GM19035 (cell line): ENCODE measurements at regions not wholly inside any gene's neighbourhood (a gene's known extent, or its start where the extent isn't known, plus 50 kb on each side); places are given as distances from the start of the nearest gene placed in this dataset.

Experiments
- ATAC-seq: cut with Tn5 transposase; IDR thresholded peaks from one replicate; pipeline ENCODE4 v1.9.1; 2021; ENCODE audit not compliant: unreplicated experiment

DNA sequence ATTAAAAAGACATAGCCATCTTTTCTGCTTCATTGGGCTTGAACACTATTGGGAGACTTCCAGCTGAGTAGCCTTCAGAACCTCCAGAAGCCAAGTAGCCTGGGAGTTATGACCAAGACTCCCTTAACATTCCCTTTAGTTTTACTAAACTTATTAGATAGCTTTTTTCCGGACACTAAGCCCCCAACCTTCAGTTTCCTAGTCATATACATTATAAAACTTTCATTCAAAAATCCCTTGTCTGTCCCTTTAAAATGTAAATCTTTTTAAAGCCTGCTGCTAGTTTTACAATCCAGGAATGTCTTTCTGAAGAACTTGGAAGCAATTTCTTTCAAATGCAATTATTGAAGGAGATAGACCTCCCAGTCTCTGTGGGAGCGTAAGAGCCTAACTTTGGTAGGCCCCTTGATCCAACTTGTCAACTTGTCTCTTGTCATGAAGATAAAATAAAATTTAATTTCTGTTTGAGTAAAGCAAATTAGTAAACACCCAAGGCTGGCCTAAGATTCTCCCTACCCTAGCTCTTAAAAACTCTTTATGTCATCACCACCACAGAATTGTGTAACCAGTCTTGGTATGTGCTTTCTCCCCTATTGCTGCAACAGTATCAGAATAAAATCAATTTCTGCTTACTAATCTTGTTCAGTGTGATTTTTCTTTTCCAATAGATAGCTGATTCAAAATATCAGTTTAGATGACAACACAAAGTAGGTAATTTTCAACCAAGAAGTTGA lies 796.2 kb downstream of the PLA2G4A start:
- no peak for ATAC-seq

DNA sequence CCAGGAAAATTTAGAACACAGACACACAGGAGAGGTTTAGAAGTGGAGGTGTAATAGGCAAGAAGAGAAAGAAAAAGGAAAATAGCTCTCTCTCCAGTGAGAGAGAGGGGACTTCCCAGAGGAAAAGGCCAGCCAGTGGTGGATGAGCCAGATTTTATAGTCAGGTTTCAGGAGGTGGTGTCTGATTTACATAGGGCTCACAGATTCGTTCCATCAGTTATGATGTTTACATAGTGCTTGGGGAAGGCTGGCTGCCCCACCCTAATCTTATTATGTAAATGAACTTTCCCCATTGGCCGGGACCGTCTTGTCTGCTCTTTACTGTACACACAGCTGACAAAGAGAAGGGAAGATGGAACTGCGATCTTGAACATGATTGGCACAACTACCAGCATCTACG lies 797.3 kb downstream of the PLA2G4A start:
- no peak for ATAC-seq

DNA sequence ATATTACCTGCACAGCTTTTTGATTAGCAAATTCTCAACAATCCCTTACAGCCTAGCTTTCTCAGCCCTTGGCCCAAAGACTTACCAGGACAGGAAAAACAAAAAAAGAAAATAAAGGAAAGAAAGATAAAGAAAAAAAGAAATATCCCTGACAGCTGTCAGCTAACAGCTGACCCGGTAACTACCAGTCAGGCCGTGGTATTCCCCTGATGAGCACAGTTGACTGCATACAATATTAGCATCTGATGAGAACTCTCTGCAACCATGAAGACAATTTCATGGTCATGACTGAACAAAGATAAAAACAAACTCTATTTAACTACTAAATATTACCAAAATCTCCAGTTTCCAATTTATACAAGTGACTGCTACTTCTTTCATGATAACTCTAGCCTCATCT lies 798.8 kb downstream of the PLA2G4A start:
- no peak for ATAC-seq

DNA sequence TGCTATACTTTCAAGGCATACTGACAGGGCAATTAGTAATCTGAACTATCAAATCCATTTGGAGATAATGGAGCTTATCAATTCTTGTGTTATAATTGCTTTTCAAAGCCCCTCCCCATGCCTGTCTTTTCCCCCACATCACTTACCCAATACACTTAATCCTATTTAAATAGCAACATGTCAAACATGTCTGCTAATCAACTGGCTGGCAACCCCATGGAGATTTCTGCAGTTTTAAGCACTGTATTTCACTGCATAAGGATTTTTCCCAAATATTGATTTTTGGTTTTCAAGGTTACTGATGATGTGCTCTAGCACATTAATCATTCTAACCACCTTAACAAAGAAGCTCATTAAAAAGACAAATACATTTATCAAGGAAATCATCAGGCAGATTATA lies 800.3 kb downstream of the PLA2G4A start:
- ATAC-seq, result no peak

DNA sequence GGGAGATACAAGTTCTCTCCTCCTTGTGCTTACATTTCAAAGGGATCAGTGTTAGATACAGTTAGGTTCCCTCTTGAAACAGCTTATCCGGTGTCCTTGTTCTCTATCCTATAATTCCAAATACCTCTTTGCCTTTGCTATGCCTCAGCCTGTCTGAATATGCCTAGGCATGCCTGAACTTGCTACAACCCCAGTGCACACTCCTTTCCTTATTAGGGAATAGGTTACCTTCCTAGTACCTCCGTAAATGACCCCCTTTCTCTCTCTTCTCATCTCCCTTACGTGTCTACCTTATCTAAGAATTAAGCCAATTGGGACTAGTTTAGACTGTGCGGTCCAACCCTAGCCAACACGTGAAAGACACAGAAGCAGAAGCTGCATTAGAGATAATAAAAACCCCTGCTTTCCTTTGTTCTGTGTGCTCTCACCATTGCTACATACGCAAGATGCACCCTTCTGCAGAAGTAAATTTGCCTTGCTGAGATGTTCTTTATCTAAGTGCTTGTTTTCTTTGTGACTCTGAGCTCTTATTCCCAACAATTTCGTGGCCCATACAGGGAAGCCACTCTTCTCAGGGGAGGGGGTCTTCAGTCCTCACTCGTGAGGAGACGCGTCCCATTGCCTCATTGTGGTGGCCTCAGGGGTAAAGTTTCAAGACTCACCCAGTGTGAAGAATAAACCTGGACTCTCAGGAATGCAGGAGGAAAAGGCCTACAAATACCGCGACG lies 802.1 kb downstream of the PLA2G4A start:
- no peak for ATAC-seq

DNA sequence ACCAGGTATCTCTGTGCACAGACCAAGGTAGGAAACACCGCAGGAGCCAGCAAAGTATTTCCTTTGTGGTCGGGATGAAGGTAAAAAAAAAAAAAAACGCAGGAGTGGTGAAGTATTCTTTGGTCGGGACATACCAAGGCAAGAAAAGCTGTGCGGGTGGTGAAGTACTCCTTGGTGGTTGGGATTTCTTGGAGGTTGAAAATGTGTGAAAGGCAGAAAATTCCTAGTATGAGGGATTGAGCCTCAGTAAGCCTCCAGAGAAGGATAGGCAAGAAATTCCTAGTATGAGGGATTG lies 802.6 kb downstream of the PLA2G4A start:
- ATAC-seq, result no peak

DNA sequence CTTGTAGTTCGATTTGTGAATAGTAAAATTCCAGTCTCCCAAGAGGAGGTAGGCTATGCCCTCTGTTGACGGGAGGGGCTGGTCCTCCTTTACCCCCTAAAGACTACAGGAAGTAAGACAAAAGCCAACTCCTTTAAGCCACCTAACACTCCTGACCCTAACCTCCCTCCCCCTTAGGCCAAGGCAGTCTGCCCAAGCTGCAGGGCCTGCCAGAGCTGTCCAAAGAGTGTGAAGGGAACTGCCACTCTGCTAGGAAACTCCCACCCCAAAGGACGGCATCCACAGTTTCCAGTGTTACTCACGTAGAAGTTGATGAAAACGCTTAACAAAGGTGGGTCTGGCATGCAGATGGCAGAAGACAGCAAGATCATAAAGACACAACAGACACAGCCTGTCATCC lies 803.2 kb downstream of the PLA2G4A start:
- no peak for ATAC-seq

DNA sequence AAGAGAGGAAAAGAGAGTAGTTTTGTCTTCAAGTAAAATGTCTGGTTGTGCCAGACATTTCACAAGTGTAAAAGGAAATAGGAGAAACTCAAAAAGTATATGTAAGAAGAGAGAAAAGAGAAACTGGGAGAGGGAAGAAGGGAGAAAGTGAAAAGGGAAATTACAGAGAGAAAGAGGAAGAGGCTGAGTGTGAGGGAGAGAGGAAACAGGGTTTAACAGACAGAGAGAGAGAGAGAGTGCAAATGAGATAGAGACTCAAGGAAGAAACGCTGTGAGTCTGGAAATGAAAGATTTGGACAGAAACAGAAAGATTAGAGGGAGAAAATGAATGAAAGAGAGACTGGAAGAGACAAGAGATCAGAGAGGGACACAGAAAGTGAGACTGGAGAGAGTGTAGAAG lies 806.2 kb downstream of the PLA2G4A start:
- ATAC-seq, result no peak

DNA sequence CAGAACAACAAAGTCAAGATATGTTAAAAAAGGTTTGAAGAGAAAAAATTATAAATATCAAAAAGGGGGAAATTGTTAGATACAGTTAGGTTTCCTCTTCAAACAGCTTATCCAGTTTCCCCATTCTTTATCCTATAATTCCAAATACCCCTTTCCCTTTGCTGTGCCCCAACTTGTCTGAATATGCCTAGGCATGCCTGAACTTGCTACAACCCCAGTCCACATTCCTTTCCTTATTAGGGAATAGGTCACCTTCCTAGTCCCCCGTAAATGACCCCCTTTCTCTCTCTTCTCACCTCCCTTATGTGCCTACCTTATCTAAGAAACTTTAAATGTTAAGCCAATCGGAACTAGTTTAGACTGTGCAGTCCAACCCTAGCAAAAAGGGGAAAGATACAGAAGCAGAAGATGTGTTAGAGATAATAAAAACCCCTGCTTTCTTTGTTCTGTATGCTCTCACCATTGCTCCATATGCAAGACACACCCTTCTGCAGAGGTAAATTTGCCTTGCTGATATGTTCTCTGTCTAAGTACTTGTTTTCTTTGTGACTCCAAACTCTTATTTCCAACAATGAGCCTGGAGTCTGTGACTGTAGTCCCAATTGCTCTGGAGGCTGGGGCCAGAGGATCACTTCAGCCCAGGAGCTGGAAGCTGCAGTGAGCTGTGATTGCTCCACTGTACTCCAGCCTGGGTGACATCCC lies 810.1 kb downstream of the PLA2G4A start:
- no peak for ATAC-seq

DNA sequence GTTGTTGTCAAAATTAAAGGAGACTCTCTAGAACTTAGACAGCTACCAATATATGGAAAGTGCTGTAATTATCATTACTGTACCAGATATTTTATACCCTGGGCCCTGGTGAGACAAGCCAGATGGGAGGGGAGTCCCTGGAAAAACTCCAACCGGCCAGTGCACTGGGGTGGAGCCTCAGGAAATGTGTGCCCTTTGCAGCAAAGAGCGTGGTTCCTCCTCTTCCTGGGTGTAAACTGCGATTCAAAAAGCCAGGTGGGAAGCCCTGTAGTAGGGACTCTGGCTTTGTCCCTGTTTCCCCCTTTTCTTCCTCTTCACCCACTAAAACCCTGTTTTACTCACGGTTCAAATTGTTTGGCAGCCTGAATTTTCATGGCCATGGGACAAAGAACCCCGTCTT lies 812.3 kb downstream of the PLA2G4A start:
- no peak for ATAC-seq

DNA sequence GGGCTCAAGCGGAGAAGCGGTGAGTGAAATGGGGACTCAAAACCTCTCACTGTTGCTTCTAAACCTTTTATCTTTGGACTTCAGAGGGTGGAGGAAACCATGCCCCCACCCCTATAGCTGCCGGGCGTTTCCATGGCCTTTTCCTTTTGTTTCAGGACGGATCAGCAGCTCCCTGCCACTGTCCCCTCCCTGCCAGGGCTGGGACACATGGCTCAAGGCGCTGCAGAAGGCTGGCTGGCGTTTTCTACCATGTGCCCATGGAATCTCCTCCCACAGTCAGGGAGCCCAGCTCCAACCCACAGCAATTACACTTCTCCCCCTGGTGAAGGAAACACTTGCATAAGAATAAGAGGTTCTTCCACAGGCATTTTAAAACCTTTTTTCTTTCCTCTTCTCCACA lies 812.7 kb downstream of the PLA2G4A start:
- no peak for ATAC-seq

DNA sequence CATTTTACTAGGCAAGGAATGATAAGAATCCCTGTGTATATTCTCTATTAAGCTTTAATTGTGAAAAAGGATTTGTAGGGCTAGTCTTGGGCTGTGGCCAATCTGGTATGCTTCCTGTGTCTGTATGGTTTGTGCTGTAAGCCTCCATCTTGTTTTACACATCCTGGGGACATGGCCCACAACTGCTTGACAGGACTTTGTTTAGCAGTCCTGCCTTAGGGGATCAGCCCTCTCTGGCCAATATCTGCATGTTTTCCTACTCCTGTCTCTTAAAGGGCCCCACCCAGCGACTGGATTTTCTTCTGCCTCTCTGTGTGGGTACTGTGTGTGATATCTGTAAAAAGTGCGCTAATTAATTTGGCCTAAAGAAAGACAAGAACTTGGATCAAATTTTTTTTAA lies 813.2 kb downstream of the PLA2G4A start:
- ATAC-seq, result no peak

DNA sequence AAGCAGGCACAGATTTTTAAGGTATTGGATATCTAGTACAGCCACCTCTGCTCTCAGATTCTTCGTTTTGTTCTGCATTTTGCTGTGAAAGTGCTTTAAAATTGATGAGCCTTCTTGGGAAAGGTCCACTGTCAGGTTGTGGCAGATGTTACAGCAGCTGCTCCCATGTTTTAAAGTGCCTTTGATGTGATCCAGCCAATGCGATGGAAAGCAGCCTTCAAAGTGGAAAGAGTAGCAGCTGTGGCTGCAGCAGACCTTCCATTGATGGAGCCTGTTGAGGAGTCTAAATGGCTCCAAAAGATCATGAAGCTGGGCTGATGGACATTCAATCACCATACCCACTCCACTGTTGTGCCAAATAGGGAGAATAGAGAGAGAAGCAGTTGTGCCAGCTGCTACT lies 816.9 kb downstream of the PLA2G4A start:
- no peak for ATAC-seq

DNA sequence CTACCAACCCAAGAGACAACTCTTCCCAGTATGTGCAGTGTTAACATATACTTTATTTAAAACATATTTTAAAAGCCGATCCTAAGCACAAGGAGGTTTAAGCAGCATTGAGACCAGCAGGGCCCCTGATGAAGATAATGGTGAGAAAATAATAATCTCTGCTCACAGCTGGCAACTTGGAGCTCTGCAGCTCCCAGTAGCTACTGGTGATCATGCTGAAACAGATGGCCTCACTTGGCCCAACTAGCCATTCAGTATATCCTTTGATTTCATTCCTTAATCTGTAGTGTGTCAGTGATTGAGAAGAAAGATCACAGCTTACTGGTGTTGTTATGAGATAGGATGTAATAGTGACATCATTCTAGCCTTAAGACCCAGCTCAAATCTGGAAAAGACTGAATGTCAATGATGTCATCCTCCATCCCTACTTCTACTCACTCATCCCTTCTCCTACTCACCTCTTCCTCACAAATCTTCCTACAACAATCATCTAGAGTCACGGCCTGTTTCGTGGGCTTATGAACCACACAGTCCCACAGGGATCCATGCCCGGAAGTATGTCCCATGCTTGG lies 817.9 kb downstream of the PLA2G4A start:
- ATAC-seq, result no peak

DNA sequence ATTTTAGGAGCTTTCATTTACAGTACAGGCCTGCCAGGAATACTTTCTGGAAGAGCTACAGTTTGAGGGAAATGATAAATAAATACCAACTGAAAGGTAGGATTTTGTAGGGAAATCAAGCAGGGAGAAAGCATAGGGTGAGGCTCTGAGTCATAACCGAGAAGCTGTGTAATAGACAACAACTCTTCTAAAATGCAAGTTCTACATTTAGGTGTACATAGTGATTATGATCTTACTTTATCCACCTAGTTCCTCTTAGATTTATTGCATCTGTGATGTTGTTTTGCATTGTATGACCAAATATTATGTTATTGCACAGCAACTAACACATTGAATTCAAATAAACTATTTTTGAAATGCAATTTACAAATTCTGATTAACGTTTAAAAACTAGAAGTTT lies 819.3 kb downstream of the PLA2G4A start:
- no peak for ATAC-seq

DNA sequence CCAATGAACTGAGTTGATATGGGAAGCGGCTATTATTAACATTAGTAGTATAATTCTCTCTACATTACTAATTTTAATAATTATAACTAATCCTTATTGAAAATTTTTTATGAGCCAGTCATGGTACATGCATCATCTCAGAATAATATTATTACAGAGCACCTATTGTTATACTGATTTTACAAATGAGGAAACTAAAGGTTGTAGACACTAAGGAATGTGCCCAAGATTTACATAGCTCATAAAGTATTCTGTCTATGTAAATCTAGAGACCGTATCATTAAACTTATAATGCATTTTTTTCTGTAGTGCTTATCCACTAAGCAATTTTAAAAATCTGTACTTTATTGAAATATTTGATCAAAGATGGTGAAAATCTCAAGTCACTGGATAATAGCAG lies 825.9 kb downstream of the PLA2G4A start:
- ATAC-seq, result no peak

DNA sequence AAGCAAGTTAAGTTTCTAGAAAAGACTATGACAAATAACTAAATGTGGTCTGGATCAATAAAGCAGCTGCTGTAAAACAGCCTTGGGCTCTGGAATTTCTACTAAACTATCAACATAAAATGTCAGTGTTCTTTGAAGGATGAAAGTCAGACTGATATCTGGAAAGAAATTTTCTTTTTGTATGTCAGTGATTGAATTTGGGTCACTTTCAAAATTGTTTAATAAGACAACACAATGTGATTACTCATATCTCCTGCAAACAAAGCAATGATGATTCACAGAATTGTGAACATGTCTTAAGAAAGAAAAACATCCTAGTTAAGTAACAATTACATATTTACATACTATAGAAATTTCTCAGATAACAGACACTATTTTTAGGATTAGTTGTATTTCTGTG lies 826.4 kb downstream of the PLA2G4A start:
- no peak for ATAC-seq

DNA sequence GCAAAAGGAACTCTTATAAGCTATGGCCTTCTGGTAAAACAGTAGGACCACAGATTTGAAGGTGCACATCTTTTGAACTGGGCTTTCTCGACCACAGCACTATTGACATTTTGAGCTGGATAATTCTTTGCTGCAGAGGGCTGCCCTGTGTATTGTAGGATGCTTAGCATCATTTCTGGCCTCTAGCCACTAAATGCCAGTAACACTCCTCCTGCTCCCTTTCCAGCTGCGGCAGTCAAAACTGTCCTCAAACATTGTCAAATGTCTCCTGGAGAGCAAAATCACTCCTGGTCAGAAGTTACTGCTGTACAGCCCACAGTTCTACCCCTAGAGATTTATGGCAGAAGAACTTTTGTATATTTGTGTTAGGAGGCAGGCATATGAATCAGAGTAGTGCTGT lies 836.7 kb downstream of the PLA2G4A start:
- ATAC-seq, result no peak

DNA sequence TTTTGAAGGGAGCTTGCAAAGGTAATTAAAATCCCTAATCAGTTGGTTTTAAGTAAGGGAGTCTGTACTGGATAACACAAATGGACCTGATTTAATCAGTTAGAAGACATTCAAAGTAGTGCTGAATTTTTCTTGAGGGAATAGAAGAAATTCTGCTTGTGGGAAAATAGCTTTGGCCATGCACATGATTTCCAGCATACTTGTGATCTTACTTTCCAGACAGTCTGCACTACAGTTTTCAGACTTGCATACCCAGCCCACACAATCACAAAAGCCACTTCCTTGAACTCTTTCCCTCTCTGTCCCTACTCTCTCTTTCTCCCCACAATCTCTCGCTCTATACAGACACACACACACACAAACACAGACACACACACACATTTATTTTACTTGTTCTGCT lies 852.1 kb downstream of the PLA2G4A start:
- no peak for ATAC-seq

DNA sequence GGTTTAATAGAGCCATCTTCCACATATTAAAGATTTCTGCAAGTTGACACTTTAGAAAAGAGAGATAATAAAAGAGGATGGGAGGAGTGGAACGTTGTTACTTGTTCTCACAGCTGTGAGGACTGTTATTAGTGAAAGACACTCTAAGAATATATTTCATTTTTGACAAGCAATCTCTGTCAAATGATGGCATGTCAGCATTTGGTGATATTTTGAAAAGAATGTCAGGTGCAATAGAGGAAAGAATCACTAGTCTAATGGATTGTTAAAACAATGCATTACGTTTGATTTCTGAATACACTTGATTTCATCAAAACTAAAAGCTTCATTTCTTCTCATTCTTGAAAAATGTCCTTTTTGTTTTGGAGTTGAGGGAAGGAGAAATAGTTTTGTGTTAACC lies 853.4 kb downstream of the PLA2G4A start:
- ATAC-seq, result no peak

DNA sequence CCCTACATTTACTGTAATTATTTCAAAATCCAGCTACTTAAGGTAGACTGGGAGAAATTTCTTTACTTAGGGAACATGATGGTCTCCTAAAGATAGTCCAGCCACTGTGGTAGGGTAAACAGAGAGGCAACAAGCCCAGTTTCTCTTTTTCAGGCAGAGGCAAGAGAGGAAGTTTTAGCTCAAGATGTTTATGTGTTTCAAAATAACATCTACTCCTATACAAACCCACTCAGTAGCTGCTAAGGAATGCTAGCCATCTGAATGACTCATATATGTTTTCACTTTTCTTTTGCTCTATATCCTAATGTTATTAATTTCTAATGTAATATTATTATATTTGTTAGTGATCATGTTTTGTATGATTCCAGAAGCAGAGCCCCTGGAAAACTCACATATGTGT lies 856.6 kb downstream of the PLA2G4A start:
- ATAC-seq, result no peak

DNA sequence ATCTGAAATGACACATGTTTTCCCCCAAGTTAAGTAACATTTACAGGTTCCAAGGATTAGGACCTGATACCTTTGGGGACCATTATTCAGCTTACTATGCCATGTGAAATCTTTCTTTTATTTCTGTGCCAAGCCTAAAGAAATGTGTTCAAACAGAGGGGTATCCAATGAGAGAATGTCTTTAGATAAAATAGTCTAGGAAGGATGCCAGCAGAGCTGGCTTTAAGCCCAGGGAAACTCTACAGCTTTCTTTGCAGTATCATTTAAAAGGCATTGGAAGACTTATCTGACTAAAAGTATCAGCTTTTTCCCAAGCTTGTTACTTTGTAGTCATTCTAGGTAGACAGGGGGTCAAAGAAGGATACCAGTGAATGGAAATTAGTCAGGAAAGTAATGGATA lies 860.4 kb downstream of the PLA2G4A start:
- no peak for ATAC-seq
